Posterior cingulate gyrus (tissue), 11 donors: ENCODE measurements at regions not wholly inside any gene's neighbourhood (a gene's known extent, or its start where the extent isn't known, plus 50 kb on each side); places are given as distances from the start of the nearest gene placed in this dataset.
"Not testable (repeated sequence)": the region's sequence is repeated elsewhere in the genome, so short reads cannot be mapped to it uniquely, and the experiment has no call there.

Experiments
- DNase-seq, 10 donors: peaks; one replicate each; pipeline versions ENCODE4 v3.0.0 to v3.0.0-alpha.2; 2020 to 2021; ENCODE audit warnings: mixed read lengths in 3 of 10
- intact Hi-C: fragments of 100-400 bp; cut with DNase I; formaldehyde crosslinking; loops from one replicate; pipeline ENCODE4 v1.15.1; 2023

- DNase-seq = no peak
- intact Hi-C loops = no loop called here
Observed at GRCh38 chr6:67210450-67210849, 1424.6 kb upstream of the ADGRB3 start.

GRCh38 chr6:67201563-67201962 is 1433.5 kb upstream of the ADGRB3 start:
- intact Hi-C loops = no loop called here
- DNase-seq = no peak

- intact Hi-C loops = no loop called here
Observed at GRCh38 chr6:67200626-67201403, 1434.3 kb upstream of the ADGRB3 start.

GRCh38 chr6:67199425-67199824 is 1435.7 kb upstream of the ADGRB3 start:
- DNase-seq = no peak
- intact Hi-C loops = no loop called here

More at GRCh38 chr6:67200626-67201403, 1434.3 kb upstream of the ADGRB3 start:
- DNase-seq = no peak

- DNase-seq = no peak
- intact Hi-C loops = no loop called here
Observed at GRCh38 chr6:67190733-67191132, 1444.3 kb upstream of the ADGRB3 start.

- no peak for DNase-seq
- intact Hi-C loops = no loop called here
Observed at GRCh38 chr6:67184405-67184804, 1450.7 kb upstream of the ADGRB3 start.

GRCh38 chr6:67175101-67175500 is 1460.0 kb upstream of the ADGRB3 start:
- no peak for DNase-seq
- intact Hi-C loops = no loop called here

GRCh38 chr6:67165606-67166005 is 1458.6 kb upstream of the EYS start:
- DNase-seq = no peak
- intact Hi-C loops = no loop called here

GRCh38 chr6:67160820-67161219 is 1453.8 kb upstream of the EYS start:
- peak in 1 of 10 donors; percentile 52 for DNase-seq
- intact Hi-C loops = no loop called here

- intact Hi-C loops = no loop called here
- no peak for DNase-seq
Observed at GRCh38 chr6:67141005-67141404, 1434.0 kb upstream of the EYS start.

GRCh38 chr6:67133973-67134372 is 1426.9 kb upstream of the EYS start:
- no peak for DNase-seq
- intact Hi-C loops = no loop called here

GRCh38 chr6:67131827-67132226 is 1424.8 kb upstream of the EYS start:
- peak in 9 of 10 donors; percentile 23 to 93 (median 60) for DNase-seq

GRCh38 chr6:67129780-67130179 is 1422.8 kb upstream of the EYS start:
- intact Hi-C loops = no loop called here
- DNase-seq = no peak

More at GRCh38 chr6:67131827-67132226, 1424.8 kb upstream of the EYS start:
- intact Hi-C loops = no loop called here

- intact Hi-C loops = no loop called here
- DNase-seq = no peak
Observed at GRCh38 chr6:67127041-67127440, 1420.0 kb upstream of the EYS start.

GRCh38 chr6:67121115-67121514 is 1414.1 kb upstream of the EYS start:
- no peak for DNase-seq
- intact Hi-C loops = no loop called here

GRCh38 chr6:67112120-67112519 is 1405.1 kb upstream of the EYS start:
- intact Hi-C loops = no loop called here
- no peak for DNase-seq

GRCh38 chr6:67102743-67103142 is 1395.7 kb upstream of the EYS start:
- intact Hi-C loops = no loop called here
- no peak for DNase-seq

- intact Hi-C loops = not testable (repeated sequence)
- peak in 2 of 10 donors; percentile 47 to 79 for DNase-seq
Observed at GRCh38 chr6:67095618-67096226, 1388.7 kb upstream of the EYS start.

- no peak for DNase-seq
- intact Hi-C loops = no loop called here
Observed at GRCh38 chr6:67094431-67094946, 1387.5 kb upstream of the EYS start.

GRCh38 chr6:67073938-67074337 is 1366.9 kb upstream of the EYS start:
- intact Hi-C loops = no loop called here
- no peak for DNase-seq

- DNase-seq = no peak
- intact Hi-C loops = no loop called here
Observed at GRCh38 chr6:67068781-67069180, 1361.8 kb upstream of the EYS start.

- intact Hi-C loops = no loop called here
Observed at GRCh38 chr6:67064323-67064722, 1357.3 kb upstream of the EYS start.

More at GRCh38 chr6:67064323-67064722, 1357.3 kb upstream of the EYS start:
- no peak for DNase-seq
